ENCODE measurements at regions not wholly inside any gene's neighbourhood (a gene's known extent, or its start where the extent isn't known, plus 50 kb on each side); places are given as distances from the start of the nearest gene placed in this dataset.

- DNase-seq (ENCODE audit: low read depth, low spot score) (no peak), ATAC-seq (no peak)
- no peaks in the 10 kb centered on the region for H3K36me3 ChIP-seq (ENCODE audit: control insufficient read depth, insufficient read depth, low read length)
- ChIA-PET POLR2A (no interaction called here), CTCF (interaction anchor here (0.7 kb wide), 1 partner anchor 264 kb away, joined by 3 read pairs; no protein-coding TSS in a partner anchor)
- no peaks in the 10 kb centered on the region for H3K9me3 ChIP-seq (ENCODE audit: control insufficient read depth, insufficient read depth, low read depth, low read length)
- no peaks in the 10 kb centered on the region for H3K4me1 ChIP-seq (ENCODE audit: control insufficient read depth, insufficient read depth, low read length)
- no peak overlapping the region for H3K27ac ChIP-seq (ENCODE audit: low read length)
- intact Hi-C loops (cut with micrococcal nuclease; ENCODE audit: unreplicated experiment): no loop called here
- TF ChIP-seq SIN3A (IDR thresholded peaks at IDR 0.05; ENCODE audit: borderline replicate concordance, insufficient read depth, low read depth, low read length) (no peak), POLR2AphosphoS5 (IDR thresholded peaks at IDR 0.05; ENCODE audit: low read depth, low read length) (no peak), CTCF (IDR thresholded peaks at IDR 0.05) (no peak)
- in situ Hi-C loops (cut with HindIII; ENCODE audit: low pct_unique_long_range_greater_than_20kb, low sequenced_read_pairs): no loop called here
- H3K4me3 ChIP-seq (ENCODE audit: low read depth in 2 of 2, low read length in 2 of 2): no peak overlapping the region
- no peaks in the 10 kb centered on the region for H3K27me3 ChIP-seq (ENCODE audit: control insufficient read depth, insufficient read depth, low read length)
- no TSS peak for BruUV-seq (replicated peaks)
These were observed 198.2 kb downstream of the SNX19 start for GRCh38 chr11:130718120-130718519.

- H3K27me3 ChIP-seq (ENCODE audit: control insufficient read depth, insufficient read depth, low read length): no peaks in the 10 kb centered on the region
- H3K4me3 ChIP-seq (ENCODE audit: low read depth in 2 of 2, low read length in 2 of 2): no peak overlapping the region
- TF ChIP-seq CTCF (IDR thresholded peaks at IDR 0.05) (no peak), SIN3A (IDR thresholded peaks at IDR 0.05; ENCODE audit: borderline replicate concordance, insufficient read depth, low read depth, low read length) (no peak), POLR2AphosphoS5 (IDR thresholded peaks at IDR 0.05; ENCODE audit: low read depth, low read length) (no peak)
- no peaks in the 10 kb centered on the region for H3K4me1 ChIP-seq (ENCODE audit: control insufficient read depth, insufficient read depth, low read length)
- intact Hi-C loops (cut with micrococcal nuclease; ENCODE audit: unreplicated experiment): no loop called here
- ChIA-PET POLR2A (no interaction called here), CTCF (interaction anchor here (0.7 kb wide), 1 partner anchor 148 kb away, joined by 6 read pairs; no protein-coding TSS in a partner anchor)
- H3K36me3 ChIP-seq (ENCODE audit: control insufficient read depth, insufficient read depth, low read length): no peaks in the 10 kb centered on the region
- no peaks in the 10 kb centered on the region for H3K9me3 ChIP-seq (ENCODE audit: control insufficient read depth, insufficient read depth, low read depth, low read length)
- H3K27ac ChIP-seq (ENCODE audit: low read length): no peak overlapping the region
- no TSS peak for BruUV-seq (replicated peaks)
- no peak for DNase-seq (ENCODE audit: low read depth, low spot score)
- in situ Hi-C loops (cut with HindIII; ENCODE audit: low pct_unique_long_range_greater_than_20kb, low sequenced_read_pairs): no loop called here
- no peak for ATAC-seq
These were observed 196.9 kb downstream of the SNX19 start for GRCh38 chr11:130719220-130719915.

- H3K9me3 ChIP-seq (ENCODE audit: control insufficient read depth, insufficient read depth, low read depth, low read length): no peaks in the 10 kb centered on the region
- H3K27ac ChIP-seq (ENCODE audit: low read length): no peak overlapping the region
- ATAC-seq (peak; percentile 54; the same call in 1 of the 2 replicates), DNase-seq (ENCODE audit: low read depth, low spot score) (no peak)
- intact Hi-C loops (cut with micrococcal nuclease; ENCODE audit: unreplicated experiment) (no loop called here), in situ Hi-C loops (cut with HindIII; ENCODE audit: low pct_unique_long_range_greater_than_20kb, low sequenced_read_pairs) (no loop called here)
- H3K4me1 ChIP-seq (ENCODE audit: control insufficient read depth, insufficient read depth, low read length): peaks cover 5% of the 10 kb centered on the region
- no peak for TF ChIP-seq REST (IDR thresholded peaks at IDR 0.05; ENCODE audit: insufficient read depth in 1 of 2, low read depth in 2 of 2, low read length in 1 of 2)
- no peak for TF ChIP-seq POLR2AphosphoS5 (IDR thresholded peaks at IDR 0.05; ENCODE audit: low read depth, low read length)
- TF ChIP-seq CTCF (IDR thresholded peaks at IDR 0.05): no peak
- TF ChIP-seq SIN3A (IDR thresholded peaks at IDR 0.05; ENCODE audit: borderline replicate concordance, insufficient read depth, low read depth, low read length): no peak
- no peak for TF ChIP-seq TCF7L2 (IDR thresholded peaks at IDR 0.05; ENCODE audit: low read depth, low read length)
- BruUV-seq (replicated peaks): no TSS peak
- ChIA-PET POLR2A (no interaction called here), CTCF (interaction anchor here (0.7 kb wide), 1 partner anchor 147 kb away, joined by 6 read pairs; no protein-coding TSS in a partner anchor)
- H3K27me3 ChIP-seq (ENCODE audit: control insufficient read depth, insufficient read depth, low read length): no peaks in the 10 kb centered on the region
- H3K36me3 ChIP-seq (ENCODE audit: control insufficient read depth, insufficient read depth, low read length): no peaks in the 10 kb centered on the region
- no peak overlapping the region for H3K4me3 ChIP-seq (ENCODE audit: low read depth in 2 of 2, low read length in 2 of 2)
These were observed 195.9 kb downstream of the SNX19 start for GRCh38 chr11:130720232-130721022.

All from Panc1 (cell line).